ENCODE measurements at regions not wholly inside any gene's neighbourhood (a gene's known extent, or its start where the extent isn't known, plus 50 kb on each side); places are given as distances from the start of the nearest gene placed in this dataset.
"Not testable (repeated sequence)": the region's sequence is repeated elsewhere in the genome, so short reads cannot be mapped to it uniquely, and the experiment has no call there.

- no peak for DNase-seq (ENCODE audit: low read depth)
These were observed 58.0 kb upstream of the EFCAB3 start for GRCh38 chr17:62322313-62322712.

GRCh38 chr17:62321451-62321850, 58.9 kb upstream of the EFCAB3 start:
- DNase-seq (ENCODE audit: low read depth): peak; percentile 2

GRCh38 chr17:62319846-62320245, 60.5 kb upstream of the EFCAB3 start:
- DNase-seq (ENCODE audit: low read depth): no peak

- DNase-seq (ENCODE audit: low read depth): no peak
These were observed 71.0 kb upstream of the EFCAB3 start for GRCh38 chr17:62309396-62309795.

- no peak for DNase-seq (ENCODE audit: low read depth)
These were observed 73.2 kb upstream of the EFCAB3 start for GRCh38 chr17:62307196-62307595.

- no peak for DNase-seq (ENCODE audit: low read depth)
These were observed 76.9 kb upstream of the EFCAB3 start for GRCh38 chr17:62303476-62303875.

- no peak for DNase-seq (ENCODE audit: low read depth)
These were observed 79.7 kb upstream of the EFCAB3 start for GRCh38 chr17:62300697-62301096.

GRCh38 chr17:62275290-62275689, 105.1 kb upstream of the EFCAB3 start:
- DNase-seq (ENCODE audit: low read depth): not testable (repeated sequence)

GRCh38 chr17:62268361-62268760, 112.0 kb upstream of the EFCAB3 start:
- DNase-seq (ENCODE audit: low read depth): not testable (repeated sequence)

- not testable (repeated sequence) for DNase-seq (ENCODE audit: low read depth)
These were observed 115.4 kb upstream of the EFCAB3 start for GRCh38 chr17:62264974-62265373.

- DNase-seq (ENCODE audit: low read depth): not testable (repeated sequence)
These were observed 124.6 kb upstream of the EFCAB3 start for GRCh38 chr17:62255791-62256190.

- DNase-seq (ENCODE audit: low read depth): peak; percentile 11
These were observed 138.3 kb upstream of the EFCAB3 start for GRCh38 chr17:62242076-62242475.

GRCh38 chr17:62239569-62239968, 140.8 kb upstream of the EFCAB3 start:
- not testable (repeated sequence) for DNase-seq (ENCODE audit: low read depth)

GRCh38 chr17:62238551-62239338, 141.6 kb upstream of the EFCAB3 start:
- DNase-seq (ENCODE audit: low read depth): not testable (repeated sequence)

GRCh38 chr17:62233822-62234481, 146.4 kb upstream of the EFCAB3 start:
- DNase-seq (ENCODE audit: low read depth): not testable (repeated sequence)

- not testable (repeated sequence) for DNase-seq (ENCODE audit: low read depth)
These were observed 149.1 kb upstream of the EFCAB3 start for GRCh38 chr17:62231293-62231692.

GRCh38 chr17:62226610-62227240, 153.6 kb upstream of the EFCAB3 start:
- DNase-seq (ENCODE audit: low read depth): not testable (repeated sequence)

GRCh38 chr17:62223585-62223984, 156.8 kb upstream of the EFCAB3 start:
- not testable (repeated sequence) for DNase-seq (ENCODE audit: low read depth)

GRCh38 chr17:62219221-62219899, 154.3 kb upstream of the MED13 start:
- DNase-seq (ENCODE audit: low read depth): no peak

- DNase-seq (ENCODE audit: low read depth): no peak
These were observed 151.8 kb upstream of the MED13 start for GRCh38 chr17:62216847-62217246.

GRCh38 chr17:62215891-62216290, 150.8 kb upstream of the MED13 start:
- DNase-seq (ENCODE audit: low read depth): not testable (repeated sequence)

- DNase-seq (ENCODE audit: low read depth): peak; percentile 3
These were observed 141.5 kb upstream of the MED13 start for GRCh38 chr17:62206550-62206949.

Data from M059J (cell line).